Prostate gland (tissue), 2 donors: ENCODE measurements at regions not wholly inside any gene's neighbourhood (a gene's known extent, or its start where the extent isn't known, plus 50 kb on each side); places are given as distances from the start of the nearest gene placed in this dataset.

Experiments used
- DNase-seq: peaks from one replicate; pipeline ENCODE4 v3.0.0-alpha.2; 2019; ENCODE audit warnings: low spot score
- H3K27ac ChIP-seq, 2 donors: fragments of 200-600 bp; sonication (generic); 2 replicates each; pipeline ENCODE4 v1.5.1; 2017 to 2019
- H3K27me3 ChIP-seq: fragments of 200-600 bp; sonication (generic); replicated peaks from 2 replicates; pipeline ENCODE4 v1.5.1; 2019; ENCODE audit not compliant: insufficient read depth
- H3K36me3 ChIP-seq, 2 donors: fragments of 200-600 bp; sonication (generic); 1 replicate in 1 of 2; 2 replicates in 1 of 2; pipeline versions ENCODE4 v1.5.1 to v1.8.1; 2017 to 2019
- H3K4me1 ChIP-seq: fragments of 200-600 bp; sonication (generic); replicated peaks from 2 replicates; pipeline ENCODE4 v1.5.1; 2019
- H3K4me3 ChIP-seq, 2 donors: fragments of 200-600 bp; sonication (generic); 2 replicates each; pipeline ENCODE4 v1.5.1; 2017 to 2019
- H3K9me3 ChIP-seq: fragments of 200-600 bp; sonication (generic); 2 replicates; pipeline ENCODE4 v1.5.1; 2017
- CTCF ChIP-seq, 4 experiments: fragments of 200-600 bp in 2 of 4; fragments of 450-650 bp in 2 of 4; sonication (generic) in 2 of 4; IDR thresholded peaks; 1 replicate in 3 of 4; 2 replicates in 1 of 4; pipeline ENCODE4 v1.5.1; 2016 to 2019; ENCODE audit warnings: antibody characterized with exemption in 4 of 4, mild to moderate bottlenecking in 2 of 4, moderate library complexity in 2 of 4
- POLR2A ChIP-seq: fragments of 450-650 bp; IDR thresholded peaks from one replicate; pipeline ENCODE4 v1.6.1; 2016; ENCODE audit warnings: antibody characterized with exemption, mild to moderate bottlenecking
- POLR2AphosphoS5 ChIP-seq: sonication (generic); formaldehyde crosslinking; IDR thresholded peaks from one replicate; pipeline ENCODE4 v1.6.1; 2017; ENCODE audit warnings: antibody characterized with exemption
- WGBS: methylation state at CpG from one replicate; pipeline ENCODE4 v1.1.5; 2018; 5-methylcytosine and 5-hydroxymethylcytosine counted together
- intact Hi-C: fragments of 100-400 bp; cut with DNase I; formaldehyde crosslinking; loops from one replicate; pipeline ENCODE4 v1.14.2; 2022

- Histone ChIP-seq H3K4me1 (no peaks in the 10 kb centered on the region), H3K9me3 (no peaks in the 10 kb centered on the region), H3K27ac (no peak overlapping the region), H3K4me3 (no peak overlapping the region), H3K36me3 (no peaks in the 10 kb centered on the region), H3K27me3 (no peaks in the 10 kb centered on the region)
- intact Hi-C loops: no loop called here
- 71% methylated on average over 4 of the region's 4 CpGs for WGBS
- no peak for TF ChIP-seq POLR2AphosphoS5
- TF ChIP-seq POLR2A: no peak
- TF ChIP-seq CTCF (IDR thresholded peaks at IDR 0.05): no peak
- DNase-seq: no peak
These were observed 740.5 kb downstream of the TLE1 start for GRCh38 chr9:80948876-80949275.

- H3K27ac ChIP-seq: no peak overlapping the region
- 82% methylated on average over 3 of the region's 3 CpGs for WGBS
- no peaks in the 10 kb centered on the region for H3K27me3 ChIP-seq
- no peaks in the 10 kb centered on the region for H3K36me3 ChIP-seq
- no peaks in the 10 kb centered on the region for H3K9me3 ChIP-seq
- no peak for TF ChIP-seq POLR2A
- no peak for TF ChIP-seq POLR2AphosphoS5
- TF ChIP-seq CTCF (IDR thresholded peaks at IDR 0.05): no peak
- no peaks in the 10 kb centered on the region for H3K4me1 ChIP-seq
- DNase-seq: no peak
- intact Hi-C loops: no loop called here
- H3K4me3 ChIP-seq: no peak overlapping the region
These were observed 741.3 kb downstream of the TLE1 start for GRCh38 chr9:80948066-80948465.

- H3K27ac ChIP-seq: no peak overlapping the region
These were observed 742.7 kb downstream of the TLE1 start for GRCh38 chr9:80946496-80947170.

GRCh38 chr9:80945436-80945835 lies 743.9 kb downstream of the TLE1 start:
- DNase-seq: no peak
- H3K4me3 ChIP-seq: no peak overlapping the region
- WGBS: 82% methylated on average over 2 of the region's 2 CpGs
- no peaks in the 10 kb centered on the region for H3K4me1 ChIP-seq
- no peaks in the 10 kb centered on the region for H3K36me3 ChIP-seq
- no peaks in the 10 kb centered on the region for H3K27me3 ChIP-seq
- intact Hi-C loops: no loop called here
- TF ChIP-seq POLR2AphosphoS5: no peak
- no peak for TF ChIP-seq CTCF (IDR thresholded peaks at IDR 0.05)
- TF ChIP-seq POLR2A: no peak
- no peaks in the 10 kb centered on the region for H3K9me3 ChIP-seq
- H3K27ac ChIP-seq: no peak overlapping the region

More at GRCh38 chr9:80946496-80947170, 742.7 kb downstream of the TLE1 start:
- no peak for TF ChIP-seq CTCF (IDR thresholded peaks at IDR 0.05)
- no peak for TF ChIP-seq POLR2AphosphoS5
- TF ChIP-seq POLR2A: no peak
- Histone ChIP-seq H3K4me3 (no peak overlapping the region), H3K27me3 (no peaks in the 10 kb centered on the region), H3K36me3 (no peaks in the 10 kb centered on the region), H3K9me3 (no peaks in the 10 kb centered on the region), H3K4me1 (no peaks in the 10 kb centered on the region)
- WGBS: 40% methylated on average over 1 of the region's 1 CpG
- no peak for DNase-seq
- intact Hi-C loops: no loop called here

GRCh38 chr9:80937645-80938044 lies 751.7 kb downstream of the TLE1 start:
- intact Hi-C loops: loop anchor here (5.0 kb wide), 1 partner anchor 140 kb away; no protein-coding TSS in a partner anchor
- no peak overlapping the region for H3K27ac ChIP-seq
- TF ChIP-seq POLR2AphosphoS5 (no peak), POLR2A (no peak), CTCF (IDR thresholded peaks at IDR 0.05) (no peak)
- H3K4me3 ChIP-seq: no peak overlapping the region
- H3K27me3 ChIP-seq: no peaks in the 10 kb centered on the region
- no peaks in the 10 kb centered on the region for H3K9me3 ChIP-seq
- DNase-seq: no peak
- 100% methylated on average over 1 of the region's 1 CpG for WGBS
- H3K36me3 ChIP-seq: no peaks in the 10 kb centered on the region
- H3K4me1 ChIP-seq: no peaks in the 10 kb centered on the region
